HS-5 (cell line): ENCODE measurements at regions not wholly inside any gene's neighbourhood (a gene's known extent, or its start where the extent isn't known, plus 50 kb on each side); places are given as distances from the start of the nearest gene placed in this dataset.
A peak's percentile ranks its signal among the peaks of the same experiment; 100 is the strongest.
"Not testable (repeated sequence)": the region's sequence is repeated elsewhere in the genome, so short reads cannot be mapped to it uniquely, and the experiment has no call there.

Source experiments
- DNase-seq: peaks from one replicate; pipeline ENCODE4 v3.0.0-alpha.2; 2012; ENCODE audit warnings: low read depth

- DNase-seq, result no peak
These were observed 87.2 kb upstream of the KRAS start for GRCh38 chr12:25337916-25338315.

GRCh38 chr12:25332143-25332542 lies 81.4 kb upstream of the KRAS start:
- no peak for DNase-seq

GRCh38 chr12:25328072-25328712 lies 77.5 kb upstream of the KRAS start:
- no peak for DNase-seq

- no peak for DNase-seq
These were observed 76.6 kb upstream of the KRAS start for GRCh38 chr12:25327321-25327720.

- no peak for DNase-seq
These were observed 75.6 kb upstream of the KRAS start for GRCh38 chr12:25326326-25326725.

GRCh38 chr12:25324861-25325260 lies 74.1 kb upstream of the KRAS start:
- no peak for DNase-seq

GRCh38 chr12:25323581-25323982 lies 72.9 kb upstream of the KRAS start:
- DNase-seq, result no peak

- DNase-seq, result no peak
These were observed 72.3 kb upstream of the KRAS start for GRCh38 chr12:25322918-25323531.

GRCh38 chr12:25322351-25322750 lies 71.6 kb upstream of the KRAS start:
- DNase-seq, result no peak

- no peak for DNase-seq
These were observed 71.0 kb upstream of the KRAS start for GRCh38 chr12:25321772-25322171.

- DNase-seq, result no peak
These were observed 69.6 kb upstream of the KRAS start for GRCh38 chr12:25320123-25321006.

GRCh38 chr12:25319233-25319984 lies 68.7 kb upstream of the KRAS start:
- DNase-seq, result no peak

- DNase-seq, result no peak
These were observed 66.8 kb upstream of the KRAS start for GRCh38 chr12:25317553-25317952.

GRCh38 chr12:25315388-25315787 lies 64.7 kb upstream of the KRAS start:
- no peak for DNase-seq

- DNase-seq, result not testable (repeated sequence)
These were observed 62.7 kb upstream of the KRAS start for GRCh38 chr12:25313266-25313990.

GRCh38 chr12:25311506-25311905 lies 60.8 kb upstream of the KRAS start:
- DNase-seq, result no peak

GRCh38 chr12:25310071-25310470 lies 59.3 kb upstream of the KRAS start:
- not testable (repeated sequence) for DNase-seq

- peak; percentile 56 for DNase-seq
These were observed 58.0 kb upstream of the KRAS start for GRCh38 chr12:25308756-25309155.

- DNase-seq, result peak; percentile 36
These were observed 57.1 kb upstream of the KRAS start for GRCh38 chr12:25307818-25308217.

- DNase-seq, result no peak
These were observed 51.1 kb upstream of the KRAS start for GRCh38 chr12:25301798-25302197.
